Hematopoietic multipotent progenitor cell (in vitro differentiated cells): ENCODE measurements at regions not wholly inside any gene's neighbourhood (a gene's known extent, or its start where the extent isn't known, plus 50 kb on each side); places are given as distances from the start of the nearest gene placed in this dataset.

Experiments used
- DNase-seq, 3 donors: peaks; one replicate each; pipeline ENCODE4 v3.0.0-alpha.2; 2011 to 2015; ENCODE audit warnings: low read depth in 2 of 3, low spot score in 2 of 3

DNA sequence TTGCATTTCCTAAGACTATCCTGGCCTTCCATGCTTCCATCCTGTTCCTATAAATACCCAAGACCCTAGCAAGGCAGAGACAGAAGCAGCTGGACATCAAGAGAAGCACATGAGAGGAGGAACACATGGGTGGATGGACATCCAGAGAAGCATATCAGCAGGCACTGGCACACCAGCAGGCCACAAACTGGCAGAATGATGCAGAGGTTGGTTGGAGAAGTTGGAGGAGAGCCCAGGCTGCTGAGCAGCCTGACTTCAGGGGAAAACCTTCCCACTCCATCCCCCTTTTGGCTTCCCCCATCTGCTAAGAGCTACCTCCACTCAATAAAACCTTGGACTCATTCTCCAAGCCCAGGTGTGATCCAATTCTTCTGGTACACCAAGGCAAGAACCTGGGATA, 332.5 kb downstream of the FRK start:
- DNase-seq: no peak

DNA sequence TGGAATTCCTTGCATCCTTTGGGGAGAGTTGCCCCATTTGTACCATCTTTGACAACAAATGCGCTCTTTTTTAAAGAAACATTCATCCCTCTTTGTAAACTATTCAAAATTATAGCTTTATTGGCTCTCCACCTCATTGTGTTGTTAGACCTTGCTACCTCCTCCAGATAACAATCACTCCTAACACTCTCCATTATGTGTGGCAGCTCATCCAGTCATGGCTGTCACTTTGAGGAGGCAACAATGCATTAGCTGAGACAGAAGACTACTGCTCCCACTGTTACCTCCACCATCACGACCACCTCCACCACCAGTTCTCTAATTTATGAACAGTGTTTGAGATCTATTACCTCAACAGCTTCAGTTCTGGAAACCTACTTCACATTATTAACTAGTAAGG, 339.1 kb downstream of the FRK start:
- DNase-seq: no peak

DNA sequence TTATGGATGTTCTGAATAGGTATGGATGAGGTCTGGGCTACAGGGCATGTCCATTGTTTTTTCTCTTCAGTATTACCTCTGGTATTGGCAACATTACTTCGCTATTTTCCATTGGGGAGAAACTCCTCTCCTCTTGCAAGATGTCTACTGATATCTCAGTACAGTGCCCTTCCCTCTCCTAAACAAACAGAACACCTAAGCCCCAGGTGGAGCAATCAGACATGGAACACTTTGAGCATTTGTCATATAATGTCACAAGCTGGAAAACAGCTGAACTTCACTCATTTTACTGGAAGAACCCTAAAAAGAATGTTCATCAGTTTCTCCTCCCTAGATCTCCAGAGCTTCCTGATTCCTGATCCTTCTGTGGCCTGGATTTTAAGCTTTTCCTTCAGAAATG, 339.8 kb downstream of the FRK start:
- no peak for DNase-seq

DNA sequence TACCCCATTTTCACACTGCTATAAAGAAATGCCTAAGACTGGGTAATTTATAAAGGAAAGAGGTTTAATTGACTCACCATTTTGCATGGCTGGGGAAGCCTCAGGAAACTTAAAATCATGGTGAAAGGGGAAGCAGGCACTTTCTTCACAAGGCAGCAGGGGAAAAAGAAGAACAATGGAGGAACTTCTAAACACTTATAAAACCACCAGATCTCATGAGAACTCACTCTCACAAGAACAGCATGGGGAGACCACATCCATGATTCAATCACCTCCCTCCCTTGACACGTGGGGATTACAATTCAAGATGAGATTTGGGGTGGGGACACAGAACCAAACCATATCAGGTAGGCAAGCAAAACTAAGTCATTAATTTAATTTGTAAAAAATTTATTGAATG, 343.2 kb downstream of the FRK start:
- no peak for DNase-seq

DNA sequence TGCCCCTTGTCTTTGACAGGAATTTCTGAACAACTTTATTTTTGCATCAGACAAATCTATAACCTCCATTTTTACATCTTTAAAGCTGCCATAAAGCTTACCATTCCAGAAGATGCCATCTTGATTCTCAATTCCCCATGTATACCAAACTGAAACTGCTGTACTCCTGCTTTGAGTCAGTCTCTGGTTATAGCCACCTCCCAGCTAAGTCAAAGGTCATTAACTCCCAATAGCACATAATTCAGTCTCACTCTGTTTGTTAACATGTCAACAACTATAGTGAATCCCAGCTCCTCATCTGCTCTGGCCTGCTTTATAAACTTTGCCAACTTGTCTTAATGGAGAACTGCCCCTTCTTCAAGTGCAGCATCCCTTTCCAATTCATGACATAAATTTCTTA, 343.6 kb downstream of the FRK start:
- DNase-seq: no peak

DNA sequence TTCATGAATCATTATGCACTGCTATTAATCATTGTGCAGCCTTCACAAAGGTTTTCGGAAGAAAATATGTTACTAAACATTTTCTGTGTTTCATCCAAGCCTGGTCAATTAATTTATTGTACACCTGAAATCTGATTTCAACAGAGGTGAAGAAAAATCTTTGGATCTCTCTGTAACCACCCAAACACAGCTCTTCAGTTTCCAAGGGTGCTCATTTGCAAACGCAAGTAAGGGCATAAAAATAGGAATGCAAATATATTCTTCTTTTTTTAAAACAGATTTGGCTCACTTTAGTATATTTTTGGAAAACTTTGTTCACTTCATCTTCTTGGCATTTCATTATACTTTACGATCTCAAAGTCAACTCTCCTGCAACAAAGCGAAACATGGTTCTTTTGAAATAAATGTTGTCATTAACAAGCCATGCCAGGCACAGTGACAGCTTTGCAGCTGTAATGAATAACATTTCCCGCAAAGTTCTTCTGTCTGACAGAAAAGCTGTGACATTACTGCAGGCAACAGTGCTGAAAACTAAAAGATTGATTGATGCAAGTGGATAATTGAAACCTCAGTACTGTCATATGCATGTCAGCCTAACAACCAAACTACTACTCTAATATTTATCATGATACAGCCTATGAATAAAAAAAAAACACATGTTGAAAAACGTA, 348.3 kb downstream of the FRK start:
- DNase-seq: no peak

DNA sequence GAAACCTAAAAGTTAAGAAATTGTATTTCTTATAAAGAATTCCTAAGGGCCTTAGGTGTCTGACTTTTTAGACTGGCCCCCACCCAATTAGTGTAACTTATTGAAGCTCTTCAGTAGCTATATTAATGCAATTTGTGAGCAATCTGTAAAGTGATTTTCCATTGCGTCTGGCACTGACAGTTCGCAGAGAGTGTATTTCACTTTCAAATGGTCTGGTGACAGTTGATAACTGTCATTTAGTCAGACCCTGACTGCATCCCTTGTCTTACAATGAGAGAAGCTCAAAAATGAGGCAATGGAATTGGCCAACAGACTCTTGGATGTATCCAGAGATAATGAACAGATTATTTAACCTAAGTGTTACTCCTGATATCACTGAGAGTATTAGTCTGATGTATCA, 351.8 kb downstream of the FRK start:
- DNase-seq: no peak

DNA sequence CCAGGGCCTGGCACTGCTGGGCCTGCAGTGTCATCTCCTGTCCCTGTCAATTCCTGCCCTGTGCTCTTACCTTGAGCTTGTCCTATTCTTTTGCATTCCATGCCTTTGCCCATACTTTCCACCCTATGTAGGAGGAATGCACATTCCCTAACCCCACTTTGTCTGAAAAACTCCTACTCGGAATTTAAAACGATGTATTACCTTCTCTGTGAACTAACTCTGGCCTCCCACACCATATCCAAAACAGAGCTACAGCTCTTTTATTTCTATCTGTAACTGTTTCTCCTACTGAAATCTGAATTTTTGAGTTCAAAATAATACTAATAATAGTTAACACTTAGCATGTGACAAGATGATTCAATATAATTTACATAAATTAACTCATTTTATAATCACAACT, 353.7 kb downstream of the FRK start:
- DNase-seq: no peak

DNA sequence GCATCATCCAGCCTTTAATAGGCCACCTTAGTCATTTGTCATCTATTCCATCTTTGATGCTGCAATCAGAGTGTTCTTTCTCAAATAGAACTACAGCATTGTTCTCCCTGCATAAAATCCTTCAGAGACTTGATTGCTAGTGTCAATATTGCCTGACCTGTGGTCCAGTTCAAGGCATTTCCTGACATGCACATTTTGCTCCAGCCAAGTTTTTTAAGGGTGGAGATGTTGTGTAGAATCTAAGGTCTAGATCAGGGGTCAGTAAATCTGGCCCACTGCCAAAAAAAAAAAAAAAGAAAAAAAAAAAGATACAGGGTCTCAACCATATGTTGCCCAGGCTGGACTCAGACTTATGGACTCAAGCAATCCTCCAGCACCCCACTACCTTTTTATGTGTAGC, 354.4 kb downstream of the FRK start:
- DNase-seq: no peak

DNA sequence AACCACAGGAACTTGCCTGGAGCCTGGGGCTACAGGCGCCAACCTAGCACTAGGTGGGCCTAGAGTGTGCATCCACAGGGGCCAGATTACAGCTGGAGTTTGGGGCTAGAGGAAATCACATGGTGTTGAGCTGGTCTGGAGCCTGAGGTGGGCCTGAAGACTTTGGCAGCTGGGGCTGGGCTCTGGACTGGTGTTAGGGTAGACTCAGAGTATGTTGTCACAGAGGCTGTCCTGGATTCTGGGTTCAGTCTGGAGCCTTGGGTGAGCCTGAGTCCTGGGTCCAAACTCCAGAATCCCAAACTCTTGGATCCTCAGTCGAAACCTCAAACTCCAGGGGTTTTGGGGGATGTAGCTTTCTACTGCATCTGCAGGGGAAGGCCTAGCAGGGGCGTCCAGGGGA, 356.7 kb downstream of the FRK start:
- no peak for DNase-seq

DNA sequence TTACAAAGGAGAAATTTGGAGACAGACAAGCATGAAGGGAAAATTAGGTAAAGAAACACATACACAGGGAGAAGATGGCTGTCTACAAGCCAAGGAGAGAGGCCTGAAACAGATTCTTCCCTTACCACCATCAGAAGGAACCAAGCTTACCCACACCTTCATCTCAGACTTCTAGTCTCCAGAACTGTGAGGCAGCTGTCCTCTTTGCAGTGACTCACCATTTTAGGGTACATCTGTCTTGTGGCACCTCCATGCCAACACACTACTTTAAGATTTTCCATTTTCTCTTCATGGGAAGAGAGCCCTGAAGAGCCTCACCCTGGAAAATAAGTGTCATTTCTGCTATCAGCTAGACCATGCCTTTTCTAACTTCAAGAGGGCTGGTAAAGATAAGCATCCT, 369.3 kb downstream of the FRK start:
- DNase-seq: no peak

DNA sequence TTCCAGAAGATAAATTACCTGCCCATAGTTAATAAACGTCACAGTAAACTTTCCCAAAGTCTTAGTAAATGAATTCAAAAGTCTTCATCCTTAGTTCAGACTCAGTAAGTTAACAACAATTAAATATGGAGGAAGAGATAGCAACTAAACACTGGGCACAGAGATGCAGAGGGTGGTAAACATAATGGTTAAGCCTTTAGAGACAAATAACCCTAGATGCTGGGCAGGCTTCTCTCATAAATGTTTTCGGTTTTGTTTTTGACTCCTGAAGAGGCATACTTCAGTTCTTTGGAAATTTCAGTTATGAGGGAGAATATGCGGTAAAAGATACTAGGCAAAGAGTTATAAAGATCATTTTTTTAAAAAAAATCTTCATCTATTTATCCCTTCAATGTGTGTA, 369.8 kb downstream of the FRK start:
- no peak for DNase-seq

DNA sequence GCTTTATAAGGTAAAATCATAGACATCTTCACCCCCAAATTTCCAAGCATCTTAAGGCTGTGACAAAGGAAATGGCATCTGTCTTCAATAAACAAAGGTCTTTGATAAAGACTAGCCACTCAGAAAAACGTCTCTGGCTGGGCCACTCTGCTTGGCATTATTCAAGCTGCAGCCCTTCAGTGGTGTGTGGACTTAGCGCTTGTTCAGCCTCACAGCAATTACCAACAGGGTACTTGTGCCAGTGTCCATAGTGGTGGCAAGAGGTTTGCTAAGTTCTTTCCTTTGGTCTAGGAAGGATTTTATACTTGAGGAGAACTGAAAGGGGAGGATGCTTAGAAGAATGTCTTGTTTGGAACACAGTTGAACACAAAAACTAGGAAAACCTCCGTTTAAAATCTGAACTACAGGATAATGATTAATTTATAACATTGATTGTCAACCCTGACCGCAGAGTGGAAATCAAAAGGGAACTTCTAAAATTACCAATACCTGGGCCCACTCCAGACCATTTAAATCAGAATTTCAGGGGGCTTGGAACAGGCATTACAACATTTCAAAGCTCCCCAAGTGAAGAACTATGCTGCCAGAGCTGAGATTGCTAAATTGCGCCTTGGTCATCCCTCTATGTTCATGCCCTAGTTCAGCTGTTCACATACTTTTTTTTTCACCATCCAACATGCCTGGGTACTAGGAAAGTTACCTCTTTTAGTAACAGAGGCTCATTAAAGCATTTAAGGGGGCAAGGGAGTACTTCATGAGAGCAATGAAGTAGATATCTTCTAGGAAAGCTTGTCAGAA, 378.5 kb downstream of the FRK start:
- DNase-seq: no peak

DNA sequence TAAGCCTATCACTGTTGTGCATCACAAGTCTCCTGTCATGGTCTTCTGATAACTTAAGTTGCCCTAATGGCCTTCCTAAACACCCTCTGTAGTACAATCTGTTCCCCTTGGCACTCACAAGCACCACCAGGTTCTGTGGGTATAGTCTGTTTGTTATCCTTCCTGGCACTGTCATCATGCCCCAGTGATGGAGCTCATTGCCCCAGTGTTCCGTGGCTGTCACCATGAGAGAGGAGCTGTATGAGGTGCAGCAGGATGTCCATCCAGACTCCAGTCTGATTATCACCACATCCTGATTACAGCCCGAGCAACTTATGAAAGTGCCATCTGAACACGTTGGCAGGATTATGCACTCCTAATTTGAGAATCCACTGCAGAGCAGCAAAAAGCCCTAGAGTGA, 380.1 kb downstream of the FRK start:
- DNase-seq: no peak

DNA sequence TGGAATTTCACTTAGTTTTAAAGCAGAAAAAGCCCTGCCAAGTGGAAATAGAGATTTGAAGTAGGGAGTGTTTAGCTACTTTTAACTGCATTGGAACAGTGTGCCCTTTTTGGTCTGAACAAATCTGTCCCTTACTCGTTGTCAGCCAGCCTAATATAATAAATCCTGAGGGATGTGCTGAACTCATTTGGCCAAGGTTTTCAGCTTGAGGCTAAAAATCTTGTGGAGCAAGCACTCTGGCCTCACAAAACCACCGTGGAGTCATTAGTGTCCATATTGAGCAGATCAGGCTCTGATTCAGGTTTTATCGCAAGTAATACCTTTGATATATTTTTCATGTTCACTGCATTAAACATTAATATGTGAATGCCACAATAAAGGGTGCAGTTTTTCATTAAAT, 383.5 kb downstream of the FRK start:
- DNase-seq: no peak

DNA sequence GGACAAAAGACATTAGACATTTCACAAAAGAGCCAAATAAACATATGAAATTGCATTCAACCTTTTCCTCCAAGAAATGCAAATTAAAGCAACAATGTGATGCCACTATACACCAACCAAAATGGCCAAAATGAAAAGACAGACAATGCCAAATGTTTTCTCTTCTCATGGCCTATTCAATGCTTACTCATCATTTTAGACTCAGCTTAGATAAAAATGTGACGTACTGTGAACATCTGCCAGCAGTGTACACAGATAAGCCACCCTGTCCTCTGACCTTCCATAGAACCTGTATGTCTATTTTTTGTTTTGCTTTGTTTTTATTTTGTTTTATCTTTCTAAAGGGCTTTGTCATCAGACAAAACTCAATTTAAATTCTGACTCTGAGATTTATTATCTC, 385.2 kb downstream of the FRK start:
- no peak for DNase-seq

DNA sequence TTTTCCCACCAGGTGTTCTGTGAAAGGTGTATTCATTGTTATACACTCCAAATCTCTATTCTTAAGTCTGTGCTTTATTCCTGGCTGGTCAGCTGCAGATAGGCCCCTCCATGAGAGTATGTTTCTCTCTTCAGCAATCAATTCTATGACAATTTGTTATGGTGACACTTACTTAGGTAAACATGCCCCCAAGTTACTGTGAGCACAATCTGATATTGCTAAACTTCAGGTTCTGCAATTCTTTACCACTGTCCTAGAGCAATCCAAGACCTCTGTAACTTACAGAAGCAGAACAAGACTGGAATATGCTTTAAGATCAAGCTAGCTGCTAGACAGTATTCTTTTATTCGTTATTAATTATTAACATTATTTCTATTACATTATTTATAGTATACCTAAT, 391.9 kb downstream of the FRK start:
- DNase-seq: no peak

DNA sequence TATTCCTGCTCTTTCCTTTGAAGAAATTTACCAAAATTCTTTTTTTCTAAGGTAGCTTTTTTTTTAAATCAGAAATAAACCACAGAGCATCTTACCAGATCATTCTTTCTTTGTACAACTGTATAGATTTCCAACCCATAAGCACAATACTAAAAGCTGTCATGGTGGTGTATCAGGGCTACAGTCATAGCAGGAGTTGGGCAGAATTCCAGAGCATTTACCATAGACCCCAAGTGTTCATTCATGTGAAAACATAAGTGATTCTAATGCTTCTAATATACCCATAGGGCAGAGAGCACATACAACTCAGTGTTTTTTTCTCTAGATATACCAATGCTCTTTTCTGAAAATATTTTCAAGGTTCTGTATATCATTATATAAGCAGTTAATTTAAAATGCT, 392.5 kb downstream of the FRK start:
- no peak for DNase-seq

DNA sequence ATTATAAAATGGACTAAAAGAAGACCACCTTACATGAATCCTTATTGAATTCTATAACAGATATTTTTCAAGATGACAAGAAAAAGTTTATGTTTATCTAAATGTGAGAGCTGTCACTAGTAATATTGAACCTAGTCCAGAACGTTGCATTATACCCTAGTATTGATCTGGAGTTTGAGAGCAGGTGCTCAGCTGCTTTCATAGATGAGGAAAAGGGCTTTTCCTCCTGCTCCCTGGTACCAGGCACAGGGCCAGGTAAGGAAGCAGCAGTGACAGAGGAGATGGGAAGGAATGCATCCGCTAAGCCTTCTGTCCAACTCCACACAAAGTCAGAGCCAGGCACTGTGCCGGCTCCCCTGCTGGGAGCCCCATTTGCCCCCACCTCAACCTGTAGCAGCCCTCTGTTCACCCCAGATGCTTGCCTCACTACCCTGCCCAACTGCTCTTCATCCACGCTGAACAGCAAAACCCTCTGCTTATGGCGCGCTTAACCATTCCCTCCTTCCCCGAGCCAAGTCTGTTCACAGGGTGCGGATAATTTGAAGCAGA, 393.1 kb downstream of the FRK start:
- DNase-seq: no peak

DNA sequence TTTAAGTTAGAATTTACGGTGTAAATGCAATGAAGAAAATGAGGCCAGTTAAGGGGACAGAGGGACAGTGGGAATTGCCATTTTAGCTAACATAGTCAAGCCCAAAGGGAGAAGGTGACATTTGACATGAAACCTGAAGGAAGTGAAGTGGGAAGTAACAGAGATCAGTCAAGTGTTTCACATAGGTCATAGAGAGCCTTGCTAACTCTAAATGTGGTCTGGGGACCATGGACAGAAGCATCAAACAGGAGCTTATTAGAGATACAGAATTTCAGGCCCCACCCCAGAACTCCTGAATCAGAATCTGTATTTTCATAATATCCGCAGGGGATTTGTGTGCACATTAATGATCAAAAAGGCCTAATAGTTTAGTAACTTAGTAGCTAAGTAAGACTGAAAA, 393.7 kb downstream of the FRK start:
- DNase-seq: no peak

DNA sequence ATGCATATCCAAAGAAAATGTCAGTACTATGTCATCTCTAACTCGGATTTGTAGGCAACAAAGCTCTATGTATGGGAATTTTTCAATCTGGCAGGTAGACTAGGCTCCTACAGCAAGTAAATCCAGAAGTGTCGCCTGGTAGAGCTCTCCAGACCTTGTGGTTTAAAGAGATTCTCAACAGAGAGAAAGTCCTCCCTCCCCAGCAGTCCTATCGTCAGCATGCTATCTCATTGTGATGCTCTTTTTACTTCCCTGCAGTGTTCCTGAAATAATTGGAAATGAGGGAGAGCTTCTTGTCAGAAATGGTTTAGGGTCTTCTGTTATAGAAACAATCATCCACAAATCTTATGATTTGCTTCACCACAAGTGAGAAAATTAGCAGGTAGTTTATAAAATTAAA, 395.4 kb downstream of the FRK start:
- no peak for DNase-seq

DNA sequence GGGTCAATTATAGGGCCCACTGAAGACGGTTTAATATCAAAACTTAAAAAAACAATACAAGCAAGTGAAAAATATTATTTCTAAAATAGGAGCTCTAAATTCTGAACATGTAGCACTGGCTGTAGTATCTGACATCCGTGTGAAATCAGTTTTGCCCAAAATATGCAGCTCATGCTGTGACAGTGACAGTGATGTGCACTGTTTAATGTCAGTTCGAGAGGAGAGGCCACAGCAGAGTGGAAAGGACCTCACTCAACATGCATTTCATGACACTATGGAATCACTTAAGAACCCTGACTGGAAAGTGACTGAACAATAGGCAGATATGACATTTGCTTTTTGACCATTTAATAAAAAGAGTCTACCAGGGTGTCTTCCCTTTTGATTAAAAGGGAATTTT, 397.0 kb downstream of the FRK start:
- no peak for DNase-seq
